ENCODE measurements at regions not wholly inside any gene's neighbourhood (a gene's known extent, or its start where the extent isn't known, plus 50 kb on each side); places are given as distances from the start of the nearest gene placed in this dataset.

DNA sequence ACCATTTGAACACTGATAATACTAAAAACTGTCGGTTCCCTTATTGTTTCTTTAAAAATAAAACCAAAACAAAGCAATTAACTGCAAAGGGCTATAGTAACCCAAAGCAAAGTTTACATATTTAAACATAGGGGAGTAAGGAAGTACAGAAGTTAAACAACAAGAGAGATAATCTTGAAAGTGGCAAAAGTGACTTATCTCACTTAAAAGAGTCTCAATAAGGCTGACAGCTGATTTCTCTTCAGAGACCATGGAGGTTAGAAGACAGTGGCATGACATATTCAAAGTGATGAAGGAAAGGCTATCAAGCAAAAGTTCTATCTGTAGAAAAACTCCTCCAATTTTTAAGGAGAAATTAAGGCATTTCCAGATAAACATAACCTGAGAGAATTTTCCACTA lies 233.5 kb upstream of the HDAC9 start:
- DNase-seq: no peak

DNA sequence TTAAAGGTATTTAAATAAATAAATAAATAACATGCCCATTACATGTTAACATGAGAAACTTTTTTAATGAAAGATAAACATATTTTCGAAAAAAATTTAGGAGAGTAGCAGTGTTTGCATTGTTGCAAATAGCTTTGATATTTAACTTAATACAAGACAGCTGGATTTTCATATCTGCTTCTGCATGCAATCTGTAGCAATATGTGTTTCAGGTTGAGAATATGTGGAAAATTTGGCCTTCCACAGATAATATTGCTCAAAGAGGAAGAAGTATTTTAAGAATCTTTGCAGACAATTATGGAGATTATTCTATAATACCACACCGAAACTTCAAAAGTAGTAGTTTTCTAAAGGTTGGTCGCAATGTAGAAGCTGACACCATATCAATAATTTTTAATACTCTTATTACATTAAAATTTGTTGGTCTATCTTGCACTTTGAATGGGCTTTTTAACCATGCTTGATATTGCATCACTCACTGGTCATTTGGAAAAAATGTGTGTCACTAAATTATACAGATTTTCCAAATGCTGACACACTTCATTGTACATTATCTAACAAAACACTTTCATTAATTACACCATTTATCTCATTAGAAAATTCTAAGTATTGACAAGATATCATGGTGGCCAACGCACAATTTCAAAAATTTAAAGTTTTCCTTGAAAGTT lies 229.8 kb upstream of the HDAC9 start:
- DNase-seq: no peak

DNA sequence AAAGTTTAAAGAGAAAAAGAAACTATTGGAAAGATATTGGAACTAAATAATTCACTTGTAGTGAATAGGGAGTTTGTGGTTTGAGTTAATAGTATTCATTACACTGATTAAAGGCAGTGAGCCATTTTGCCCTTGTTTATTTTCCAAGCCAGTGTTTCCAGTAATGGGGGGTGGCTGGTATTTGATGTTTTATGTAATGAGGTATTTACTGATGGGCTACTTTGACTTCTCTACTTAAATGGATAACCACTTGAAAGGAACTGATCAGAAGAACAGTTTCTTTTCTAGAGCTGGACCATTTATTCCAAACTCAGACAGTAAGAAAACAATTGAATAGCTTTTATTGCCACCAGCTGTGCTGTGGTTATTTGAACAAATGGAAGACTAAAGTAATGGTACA lies 227.0 kb upstream of the HDAC9 start:
- DNase-seq: no peak

DNA sequence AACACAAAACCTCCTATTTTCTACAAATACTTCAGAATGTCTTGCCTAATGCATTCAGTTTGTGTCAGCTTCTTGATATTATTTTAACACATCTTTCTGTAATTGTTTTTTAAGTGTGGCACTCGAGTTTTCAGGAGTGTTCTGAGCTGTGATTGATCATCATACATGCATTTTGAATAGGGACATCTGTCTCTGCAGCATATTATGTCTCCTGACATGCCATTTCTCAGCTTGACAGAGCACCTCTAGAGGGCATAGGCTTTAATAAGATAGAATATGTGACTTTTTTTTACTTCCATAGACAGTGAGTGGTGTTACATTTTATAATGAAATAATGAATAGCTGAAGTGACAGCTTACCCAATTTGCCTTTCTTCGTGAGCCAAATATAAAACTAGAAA lies 219.2 kb upstream of the HDAC9 start:
- no peak for DNase-seq

DNA sequence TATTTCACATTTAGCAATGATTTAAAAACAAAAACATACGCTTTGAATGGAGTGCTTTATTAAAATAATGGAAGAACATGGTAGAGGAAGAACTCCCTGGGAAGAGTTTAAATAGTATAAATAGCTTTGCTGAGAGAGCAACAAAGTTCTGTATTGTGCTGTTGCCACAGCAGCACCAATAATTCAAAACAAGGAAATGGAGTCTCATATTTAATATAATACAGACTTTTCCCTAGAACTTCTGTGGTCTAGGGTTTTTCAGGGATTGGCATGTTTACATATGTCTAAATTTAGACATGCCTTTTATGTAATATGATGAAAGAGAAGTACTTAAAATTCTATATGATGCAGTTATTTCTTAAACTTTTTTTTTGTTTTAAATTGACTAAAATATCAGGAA lies 217.2 kb upstream of the HDAC9 start:
- no peak for DNase-seq

DNA sequence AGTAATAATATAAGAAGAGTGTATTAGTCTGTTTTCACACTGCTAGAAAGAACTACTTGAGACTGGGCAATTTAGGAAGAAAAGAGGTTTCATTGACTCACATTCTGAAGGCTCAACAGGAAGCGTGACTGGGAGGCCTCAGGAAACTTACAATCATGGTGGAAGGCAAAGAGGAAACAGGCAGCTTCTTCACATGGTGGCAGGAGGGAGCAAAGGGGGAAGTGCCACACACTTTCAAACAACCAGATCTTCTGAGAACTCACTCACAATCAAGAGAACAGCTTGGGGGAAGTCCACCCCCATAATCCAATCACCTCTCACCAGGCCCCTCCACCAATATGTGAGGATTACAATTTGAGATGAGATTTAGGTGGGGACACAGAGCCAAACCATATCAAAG lies 212.5 kb upstream of the HDAC9 start:
- DNase-seq: no peak

DNA sequence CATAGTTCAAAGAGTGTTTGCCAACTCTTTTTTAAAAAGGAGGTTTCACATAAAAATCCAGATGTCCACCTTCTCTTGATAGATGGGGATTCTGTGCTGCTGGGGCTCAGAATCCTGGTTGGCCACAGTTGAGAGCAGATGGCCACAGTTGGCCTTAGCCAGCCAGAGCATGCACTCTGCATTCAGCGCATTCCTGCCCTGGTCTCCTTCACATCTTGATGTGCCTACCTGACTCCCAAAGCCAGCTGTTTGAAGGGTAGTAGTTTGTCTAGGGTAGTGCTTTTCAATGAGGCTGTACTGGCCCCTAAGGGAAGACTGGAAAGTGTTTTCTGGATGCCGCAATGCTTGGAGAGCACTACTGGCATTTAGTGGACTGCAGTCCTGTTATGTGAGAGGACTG lies 208.1 kb upstream of the HDAC9 start:
- no peak for DNase-seq

DNA sequence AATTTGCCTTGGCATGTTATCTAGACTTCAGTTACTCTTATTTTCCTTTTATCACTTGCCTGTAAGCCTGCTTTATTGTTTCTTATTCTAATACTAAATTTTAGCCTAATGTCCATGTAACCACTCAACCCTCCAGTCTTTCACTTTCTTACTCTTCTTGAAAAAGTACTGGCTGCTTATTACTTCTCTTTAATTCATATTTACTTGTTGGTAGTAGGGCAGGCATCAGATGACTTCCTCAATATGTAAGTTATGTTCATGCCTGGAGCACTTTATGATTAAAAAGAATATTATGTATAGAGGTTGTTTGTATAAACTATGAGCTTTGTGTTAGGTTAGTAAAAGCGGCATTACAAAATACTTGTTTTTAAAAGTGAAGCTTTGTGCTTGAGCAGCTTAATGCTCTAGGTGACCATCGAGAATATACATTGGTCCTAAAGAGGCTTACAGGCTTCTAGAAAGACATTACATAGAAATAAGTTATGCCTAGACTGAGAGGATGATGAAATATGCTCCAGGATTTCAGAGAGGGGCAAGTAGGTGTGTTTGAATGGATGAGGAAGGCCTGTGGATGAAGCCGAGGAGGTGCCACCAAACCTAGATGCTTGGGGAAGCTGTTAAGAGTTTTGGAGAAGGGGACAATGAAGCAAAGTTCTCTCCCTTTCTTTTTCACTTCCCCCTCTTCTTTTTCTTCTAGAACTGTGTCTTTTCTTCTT lies 207.1 kb upstream of the HDAC9 start:
- DNase-seq: no peak

DNA sequence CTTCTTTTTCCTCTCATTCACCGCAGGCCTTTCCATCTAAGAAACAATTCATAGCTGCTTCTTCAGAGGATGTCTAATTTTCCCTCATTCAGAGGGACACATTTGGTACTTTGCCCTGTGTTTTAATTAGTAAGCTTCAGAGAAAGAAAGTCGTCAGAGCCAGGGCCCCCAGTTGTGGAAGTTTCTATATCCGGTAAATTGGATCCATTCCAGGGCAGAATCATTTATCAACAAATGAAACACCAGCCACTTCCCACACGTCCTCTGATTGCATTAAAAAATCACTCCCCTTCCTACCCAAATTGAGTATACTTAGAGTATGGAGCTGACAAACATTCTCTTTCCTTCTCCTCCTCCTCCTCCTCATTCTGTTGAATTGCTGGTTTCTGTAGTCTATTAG lies 205.8 kb upstream of the HDAC9 start:
- DNase-seq: no peak

DNA sequence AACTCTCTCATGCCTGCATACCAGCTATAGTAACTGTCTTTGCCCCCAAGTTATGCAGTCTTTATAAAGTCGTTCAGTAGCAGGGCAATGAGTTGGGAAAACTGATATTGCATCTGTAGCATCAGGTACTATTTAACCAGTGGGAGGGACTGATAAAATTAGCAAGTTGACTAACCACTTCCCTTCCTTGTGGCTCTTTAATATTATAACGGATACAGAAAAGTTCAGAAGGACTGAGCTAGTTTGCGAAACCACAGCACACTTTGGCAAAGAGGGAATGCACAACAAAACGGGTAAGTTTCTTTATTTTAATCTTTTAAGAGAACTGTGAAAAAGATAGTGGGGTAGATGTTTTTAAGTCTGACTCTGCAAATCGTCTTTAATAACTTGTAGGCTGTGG lies 205.3 kb upstream of the HDAC9 start:
- DNase-seq: no peak

DNA sequence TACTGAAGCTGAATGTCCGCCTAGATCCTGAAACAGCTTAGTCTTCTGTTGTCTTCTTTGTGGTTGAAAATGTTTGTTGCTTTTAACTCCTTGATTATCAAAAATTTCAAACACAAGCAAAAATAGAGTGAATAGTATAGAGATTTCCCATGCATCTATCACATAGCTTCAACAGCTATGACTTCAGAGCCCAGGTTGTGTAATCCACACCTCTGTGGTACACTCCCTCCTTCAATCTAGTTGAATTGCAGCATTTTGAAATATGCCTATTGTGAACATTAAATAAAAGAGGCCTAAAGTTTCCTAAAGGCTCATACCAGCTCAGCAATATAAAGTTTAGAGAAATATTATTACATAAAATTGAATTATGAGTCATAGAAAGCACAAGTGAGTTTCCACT lies 204.7 kb upstream of the HDAC9 start:
- DNase-seq: no peak

DNA sequence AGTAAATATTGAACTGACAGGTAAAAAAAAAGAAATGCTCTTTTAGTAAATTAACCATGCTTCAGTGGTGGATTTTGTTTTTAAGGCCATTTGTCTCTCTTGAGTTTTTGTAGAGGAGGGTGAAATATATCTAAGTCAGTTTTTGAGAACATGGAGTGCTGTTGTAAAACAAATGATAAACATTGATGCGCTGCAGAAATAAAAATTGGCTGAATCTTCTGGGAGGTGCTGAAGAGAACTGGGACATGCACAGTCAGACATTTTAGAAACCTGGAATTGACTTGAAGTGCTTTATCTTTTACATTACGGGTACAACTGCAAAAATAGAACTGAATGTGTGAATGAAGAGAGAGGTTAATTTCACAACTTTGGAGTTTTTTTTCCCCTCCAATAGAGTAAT lies 203.0 kb upstream of the HDAC9 start:
- no peak for DNase-seq

DNA sequence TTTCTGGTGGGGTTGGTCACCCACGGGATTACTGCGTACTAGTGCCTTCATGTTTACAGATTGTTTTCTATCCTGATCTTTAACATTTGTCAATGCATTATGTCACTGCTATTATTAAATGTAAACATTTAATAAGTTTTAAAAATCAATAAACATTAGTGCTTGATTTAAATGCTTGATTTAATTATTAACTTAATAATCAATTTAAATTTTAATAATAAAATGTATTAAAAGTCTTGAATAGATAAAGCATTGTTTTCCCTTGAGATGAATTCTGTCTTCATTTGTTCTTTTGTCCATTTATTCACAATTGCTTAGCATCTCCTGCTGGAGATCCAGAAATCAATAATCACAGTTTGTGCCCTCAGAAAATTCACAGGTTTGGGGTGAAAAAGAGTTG lies 201.8 kb upstream of the HDAC9 start:
- DNase-seq: no peak

DNA sequence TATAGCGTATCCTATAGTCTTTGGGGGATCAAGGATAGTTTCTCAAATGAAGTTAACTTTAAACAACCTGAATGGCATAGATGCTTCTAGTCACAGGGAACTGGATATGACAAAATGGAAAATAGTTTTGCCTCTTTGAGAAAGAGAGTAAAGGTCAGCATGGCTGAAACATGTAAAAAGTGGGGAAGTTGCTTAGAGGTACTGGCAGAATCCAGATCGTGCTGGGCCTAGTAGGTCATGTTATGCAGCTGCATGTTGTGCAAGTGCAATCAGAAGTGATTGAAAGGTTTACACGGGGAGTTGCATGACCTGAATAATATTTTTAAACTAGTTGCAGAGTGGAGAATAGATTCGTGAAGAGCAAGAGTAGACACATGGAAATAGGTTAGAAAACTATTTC lies 201.1 kb upstream of the HDAC9 start:
- DNase-seq: no peak

DNA sequence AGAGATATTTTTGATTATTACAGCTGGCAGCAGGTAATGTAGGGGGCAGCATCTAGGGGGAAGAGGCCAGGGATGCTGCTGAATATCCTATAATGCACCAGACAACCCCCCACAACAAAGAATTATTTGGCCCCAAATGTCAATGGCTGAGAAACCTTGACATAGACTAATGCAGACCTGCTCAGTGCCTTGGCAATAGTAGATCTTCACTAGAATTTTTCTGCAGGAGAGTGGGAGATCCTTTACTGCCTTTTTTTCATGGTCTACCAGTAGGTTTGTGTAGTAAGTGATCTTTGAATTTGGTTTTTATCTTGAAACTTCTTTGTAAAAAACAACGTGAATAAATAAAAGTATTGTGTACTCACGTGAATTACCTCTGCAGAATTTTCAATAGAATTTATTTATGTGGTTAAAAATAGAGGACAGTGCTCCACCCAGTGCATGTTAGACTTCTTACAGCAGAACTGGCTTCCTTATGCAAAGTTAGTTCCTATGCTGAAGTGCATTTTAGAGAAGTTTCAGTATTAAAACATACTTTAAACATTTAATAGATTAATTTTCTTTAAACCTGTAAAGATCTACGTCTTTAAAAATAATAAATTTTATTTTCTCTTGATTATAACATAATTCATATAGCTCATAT lies 199.6 kb upstream of the HDAC9 start:
- DNase-seq: no peak

DNA sequence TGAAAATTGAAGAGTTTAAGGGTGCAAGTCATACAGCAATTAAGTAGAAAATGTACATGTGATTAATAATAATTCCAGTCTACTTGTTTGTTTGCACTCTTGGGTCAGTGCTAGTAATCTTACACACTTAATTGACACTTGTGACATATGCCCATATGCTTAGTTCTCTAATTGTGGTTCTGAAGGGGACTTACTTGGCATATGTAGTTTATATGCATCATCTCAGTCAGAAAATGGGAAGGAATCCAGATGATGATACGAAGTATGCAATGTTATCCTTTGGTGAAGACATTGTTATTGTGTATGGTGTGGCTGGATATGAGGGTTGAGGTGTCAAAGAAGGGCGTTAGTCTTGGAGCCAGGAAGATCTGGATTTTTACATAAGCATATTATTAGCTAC lies 193.5 kb upstream of the HDAC9 start:
- DNase-seq: no peak

DNA sequence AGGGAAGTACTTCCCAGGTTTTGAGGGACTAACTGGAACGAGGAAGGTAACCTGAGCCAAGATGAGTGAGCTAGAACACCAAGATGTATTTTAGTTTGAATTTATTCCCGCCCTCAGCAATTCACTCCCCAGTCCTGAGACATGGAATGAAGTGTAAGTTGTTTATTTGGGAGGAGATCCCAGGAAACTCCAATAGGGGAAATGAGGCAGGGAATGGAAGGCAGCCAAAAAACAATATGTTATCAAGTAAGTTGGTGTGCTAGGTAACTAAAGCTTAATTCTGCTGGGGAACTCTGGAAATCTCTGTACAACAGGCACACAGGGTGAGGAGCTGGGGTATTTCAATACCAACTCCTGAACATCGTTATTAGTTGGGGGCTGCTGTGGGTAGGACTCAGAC lies 189.7 kb upstream of the HDAC9 start:
- DNase-seq: no peak

DNA sequence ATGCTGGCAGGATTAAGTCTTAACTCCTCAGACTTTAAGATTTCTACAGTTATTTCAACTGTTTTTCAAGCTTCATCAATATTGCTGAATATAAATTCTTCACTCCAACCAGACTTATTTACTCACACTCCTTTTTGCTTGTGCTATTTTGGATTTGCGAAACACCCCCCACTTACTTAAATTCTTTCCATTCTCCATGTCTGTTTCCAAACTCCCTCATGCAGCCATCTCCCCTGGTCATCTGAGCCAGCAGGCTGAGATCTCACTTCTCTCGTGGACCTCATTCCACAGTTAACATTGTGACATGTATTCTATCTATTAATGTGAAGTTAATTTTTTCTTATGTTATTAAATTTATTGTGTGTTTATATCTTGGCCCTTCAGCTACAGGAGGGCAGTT lies 188.9 kb upstream of the HDAC9 start:
- DNase-seq: no peak

DNA sequence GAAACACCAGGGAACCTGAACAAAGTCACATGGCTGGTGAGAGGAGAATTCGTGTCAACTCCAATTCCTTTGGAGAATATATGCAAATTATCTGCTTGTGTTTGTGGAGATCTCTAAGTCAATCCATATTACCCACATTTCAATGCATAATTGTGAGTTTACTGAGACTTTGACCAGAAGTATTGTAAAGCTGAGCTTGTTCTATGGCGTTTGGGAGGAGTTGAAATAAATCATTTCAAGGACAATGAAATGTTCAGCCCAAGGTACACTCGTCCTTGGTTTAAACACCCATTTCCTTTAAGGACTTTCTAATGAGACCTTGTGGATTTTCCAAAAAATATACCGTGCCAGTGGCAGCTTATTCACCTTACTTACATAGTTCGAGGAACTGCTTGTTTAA lies 186.6 kb upstream of the HDAC9 start:
- DNase-seq: no peak

DNA sequence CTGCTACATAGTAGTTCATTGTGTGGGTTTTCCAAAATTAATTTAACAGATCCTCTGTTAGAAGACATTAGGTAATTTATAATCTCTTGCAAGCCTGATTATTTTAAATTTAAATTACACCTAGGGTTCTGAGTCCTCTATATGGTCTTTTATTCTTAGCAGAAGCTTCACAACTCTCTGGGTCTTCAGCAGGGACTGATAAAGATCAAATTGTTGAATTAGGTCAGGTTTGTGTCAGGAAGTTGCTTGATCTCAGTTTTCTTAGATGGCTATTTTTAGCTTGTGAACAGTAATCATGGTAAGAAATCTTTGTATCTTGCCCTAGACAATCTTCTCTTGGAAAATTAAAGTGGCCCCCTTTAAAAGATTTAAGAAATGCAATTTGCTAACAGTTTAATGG lies 183.1 kb upstream of the HDAC9 start:
- no peak for DNase-seq

DNA sequence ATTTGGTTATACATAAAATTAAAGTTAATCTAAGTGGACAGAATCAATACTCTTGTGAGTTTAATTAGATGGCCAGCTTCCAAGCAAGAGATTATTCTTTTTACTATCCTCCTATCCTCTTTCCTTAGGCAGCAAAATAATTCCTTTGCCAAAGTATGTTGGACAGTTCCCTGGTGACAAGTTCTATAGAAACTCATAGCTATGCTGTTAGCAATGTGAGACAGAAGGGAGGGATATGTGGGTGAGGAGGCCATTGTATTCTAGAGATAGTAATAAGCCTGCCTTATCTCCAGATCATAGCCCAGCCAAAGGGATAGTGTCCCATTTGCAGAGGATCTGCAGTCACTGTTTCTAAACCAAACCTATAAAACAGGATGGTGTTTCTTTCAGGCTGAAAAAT lies 181.6 kb upstream of the HDAC9 start:
- no peak for DNase-seq

DNA sequence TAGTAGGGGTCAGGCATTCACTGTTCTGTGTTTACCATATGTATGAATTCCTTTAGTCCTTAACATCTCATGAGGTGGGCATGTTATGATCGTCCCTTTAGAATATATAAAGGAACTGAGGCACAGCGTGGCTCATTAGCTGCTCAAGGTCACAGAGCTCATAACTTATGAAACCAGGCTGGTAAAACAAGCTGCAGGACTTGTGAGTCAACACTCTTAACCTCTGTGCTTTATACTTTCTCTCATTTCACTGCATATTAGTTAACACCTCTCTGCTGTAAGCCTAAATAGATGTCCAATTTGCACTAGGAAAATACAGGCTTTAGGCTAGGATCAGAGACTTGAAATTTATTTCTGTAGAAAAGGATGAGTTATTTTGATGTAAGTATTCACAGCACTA lies 180.3 kb upstream of the HDAC9 start:
- DNase-seq: no peak

DNA sequence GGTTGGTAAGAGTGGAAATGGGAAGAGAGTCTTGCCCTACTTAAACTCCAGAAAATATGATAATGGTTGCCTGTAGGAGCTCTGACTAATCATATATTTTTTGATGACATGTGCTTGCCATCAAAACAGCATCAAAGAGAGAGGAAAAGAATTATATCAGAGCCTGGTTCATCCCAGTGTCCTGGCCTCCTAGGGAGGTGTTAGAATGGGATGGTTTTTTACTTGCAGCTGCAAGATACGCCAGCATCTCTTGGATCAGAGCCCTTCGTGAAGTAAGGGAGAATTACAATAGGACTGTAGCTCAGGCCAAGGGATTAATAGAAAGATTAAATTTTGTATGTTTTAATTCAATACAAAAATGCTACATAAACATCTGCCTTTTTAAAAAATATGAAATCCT lies 177.6 kb upstream of the HDAC9 start:
- DNase-seq: no peak

DNA sequence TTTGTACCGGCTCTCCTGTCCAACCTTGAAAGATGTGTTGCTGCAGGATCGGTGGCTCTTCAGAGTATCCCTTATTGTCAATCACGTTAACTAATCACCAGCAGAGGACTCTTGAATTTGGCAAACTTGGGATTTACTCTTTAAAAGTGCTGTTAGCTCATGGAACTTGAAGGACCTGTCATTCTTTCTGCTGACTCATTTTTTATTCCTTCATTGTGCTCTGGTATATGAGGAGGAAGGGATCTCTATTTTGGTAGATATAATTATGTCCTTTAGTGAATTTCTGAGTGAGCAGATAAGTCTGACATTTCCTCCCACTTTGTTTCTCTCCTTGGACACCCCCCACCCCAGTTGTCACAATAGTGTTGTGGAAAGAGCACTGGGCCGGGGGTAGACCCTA lies 175.1 kb upstream of the HDAC9 start:
- DNase-seq: no peak

All from NCI-H1048 (cell line).